ENCODE measurements at regions not wholly inside any gene's neighbourhood (a gene's known extent, or its start where the extent isn't known, plus 50 kb on each side); places are given as distances from the start of the nearest gene placed in this dataset.

DNA sequence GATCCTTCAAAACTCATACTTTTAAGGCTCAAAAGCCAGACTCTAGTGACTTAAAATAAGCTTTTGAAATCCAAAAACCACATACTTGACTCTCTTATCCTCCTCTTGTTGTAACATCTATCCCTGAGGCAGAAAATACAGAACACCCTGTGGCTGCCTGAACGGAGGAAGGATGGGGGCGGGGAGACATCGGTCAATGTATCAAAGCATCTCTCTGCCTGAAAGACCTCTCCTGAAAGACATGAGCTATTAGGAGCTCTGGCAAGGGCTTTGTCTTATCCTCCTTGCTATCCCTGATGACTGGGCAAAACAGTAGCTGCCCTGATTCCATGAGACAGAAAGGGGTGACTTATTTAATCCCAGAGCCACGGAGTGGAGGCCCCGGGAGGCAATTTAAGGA, 122.4 kb downstream of the MN1 start:
- no peak overlapping the region for H3K9ac ChIP-seq (ENCODE audit: low read depth, low read length)
- H3K4me1 ChIP-seq (ENCODE audit: insufficient read depth, low read length) = peaks cover 27% of the 10 kb centered on the region
- H3K9me3 ChIP-seq (ENCODE audit: control insufficient read depth, insufficient read depth, low read length) = no peaks in the 10 kb centered on the region
- peaks cover 27% of the 10 kb centered on the region; the same call in 1 of the 2 replicates for H3K36me3 ChIP-seq (ENCODE audit: insufficient read depth, low read length)

DNA sequence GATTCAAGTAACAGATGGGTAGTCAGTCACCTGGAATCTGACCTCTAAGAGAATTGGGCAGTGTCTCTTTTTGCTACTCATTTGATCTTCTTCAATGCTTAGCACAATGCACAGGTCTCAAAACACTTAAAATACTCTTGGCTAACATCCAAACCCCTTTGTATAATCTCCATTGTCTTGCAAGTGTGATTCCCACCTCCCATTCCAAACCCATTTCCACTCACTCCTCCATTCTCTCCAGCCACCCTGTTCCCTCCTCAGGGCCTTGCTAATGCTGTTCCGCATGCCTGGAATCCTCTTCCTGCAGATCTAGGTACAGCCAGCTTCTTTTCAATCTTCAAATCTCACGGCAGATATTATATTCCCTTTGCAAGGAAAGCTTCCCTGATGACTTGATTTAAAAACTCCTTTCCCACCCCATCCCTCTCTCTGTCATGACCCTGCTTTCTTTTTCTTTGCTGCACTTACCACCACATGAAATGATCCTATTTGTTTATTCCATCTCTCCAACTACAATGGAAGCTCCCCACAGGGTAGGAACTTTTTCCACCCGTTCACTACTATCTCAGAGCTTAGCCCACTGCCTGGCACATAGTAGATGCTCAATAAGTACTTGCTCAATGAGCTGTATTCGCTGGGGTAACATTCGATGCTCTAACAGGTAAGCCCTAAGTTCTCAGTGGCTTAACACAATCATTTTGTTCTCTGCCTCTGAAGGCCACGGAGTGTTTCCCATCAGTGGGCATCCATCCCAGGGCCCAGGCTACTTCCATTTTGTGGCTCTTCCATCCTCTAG, 121.7 kb downstream of the MN1 start:
- Histone ChIP-seq H3K9me3 (ENCODE audit: control insufficient read depth, insufficient read depth, low read length) (no peaks in the 10 kb centered on the region), H3K9ac (ENCODE audit: low read depth, low read length) (no peak overlapping the region), H3K36me3 (ENCODE audit: insufficient read depth, low read length) (peaks cover 24% of the 10 kb centered on the region; the same call in 1 of the 2 replicates)

DNA sequence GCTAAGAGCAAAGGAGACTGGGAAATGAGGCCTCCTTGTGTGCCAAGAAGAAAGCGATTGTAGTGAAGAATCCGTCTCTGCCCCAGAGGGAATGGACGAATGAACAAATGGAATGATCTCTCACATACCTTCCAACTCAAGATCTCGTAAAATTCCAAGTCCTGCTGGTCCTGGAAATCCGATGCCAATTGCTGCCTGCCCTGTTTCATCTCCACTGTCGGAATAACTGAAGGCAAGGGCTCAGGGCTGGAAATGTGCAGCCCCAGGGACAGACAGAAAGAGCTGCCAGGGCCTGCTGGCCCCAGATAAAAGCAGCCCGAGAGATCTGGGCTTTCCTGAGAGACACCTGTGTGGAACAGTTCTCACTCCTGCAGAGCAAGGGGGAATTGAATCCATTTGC, 120.9 kb downstream of the MN1 start:
- Histone ChIP-seq H3K9me3 (ENCODE audit: control insufficient read depth, insufficient read depth, low read length) (no peaks in the 10 kb centered on the region), H3K9ac (ENCODE audit: low read depth, low read length) (no peak overlapping the region), H3K36me3 (ENCODE audit: insufficient read depth, low read length) (peaks cover 22% of the 10 kb centered on the region; the same call in 1 of the 2 replicates)

More for the DNA sequence above, 121.7 kb downstream of the MN1 start:
- peaks cover 27% of the 10 kb centered on the region for H3K4me1 ChIP-seq (ENCODE audit: insufficient read depth, low read length)

DNA sequence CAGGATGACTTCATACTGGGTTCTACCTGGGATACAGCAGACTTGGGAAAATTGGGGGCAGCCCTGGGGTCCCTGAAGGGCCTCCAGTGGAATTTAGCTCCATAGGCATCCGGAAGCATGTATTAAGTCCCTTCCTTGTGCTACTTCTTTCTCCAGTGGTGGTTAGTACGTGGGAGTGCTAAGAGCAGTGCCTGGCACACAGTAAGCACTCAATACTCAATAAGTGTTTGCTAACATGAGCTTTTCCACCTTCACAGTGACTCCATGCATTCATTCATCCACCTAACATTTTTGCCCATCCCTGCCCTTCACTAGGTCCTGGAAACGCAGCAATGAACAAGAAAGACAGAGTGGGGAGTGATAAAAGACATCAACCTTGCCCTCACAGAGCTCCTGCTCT, 120.5 kb downstream of the MN1 start:
- H3K4me1 ChIP-seq (ENCODE audit: insufficient read depth, low read length) = peaks cover 27% of the 10 kb centered on the region
- no peak overlapping the region for H3K9ac ChIP-seq (ENCODE audit: low read depth, low read length)
- H3K9me3 ChIP-seq (ENCODE audit: control insufficient read depth, insufficient read depth, low read length) = no peaks in the 10 kb centered on the region
- H3K36me3 ChIP-seq (ENCODE audit: insufficient read depth, low read length) = peaks cover 22% of the 10 kb centered on the region; the same call in 1 of the 2 replicates

More for the DNA sequence above, 120.9 kb downstream of the MN1 start:
- H3K4me1 ChIP-seq (ENCODE audit: insufficient read depth, low read length) = peaks cover 27% of the 10 kb centered on the region

DNA sequence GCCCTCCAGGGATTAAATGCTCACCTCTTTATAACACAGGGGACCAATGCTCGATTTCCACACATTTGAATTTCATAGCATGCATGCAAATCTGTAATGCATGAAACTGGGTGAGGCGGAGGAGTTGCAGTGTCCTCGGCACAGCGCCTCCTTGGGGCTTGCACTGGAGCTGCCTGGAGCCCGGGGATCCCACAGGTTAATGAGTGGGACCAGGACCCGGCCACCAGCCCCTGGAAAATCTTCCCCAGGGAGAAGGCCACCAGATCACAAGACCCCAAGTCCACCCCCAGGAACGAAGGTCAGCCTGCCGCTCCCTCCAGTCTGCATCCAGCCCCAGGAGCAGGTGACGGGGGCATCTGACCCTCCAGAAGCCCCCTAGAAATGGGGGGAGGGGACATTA, 119.1 kb downstream of the MN1 start:
- peaks cover 25% of the 10 kb centered on the region; the same call in 1 of the 2 replicates for H3K36me3 ChIP-seq (ENCODE audit: insufficient read depth, low read length)
- peaks cover 27% of the 10 kb centered on the region for H3K4me1 ChIP-seq (ENCODE audit: insufficient read depth, low read length)
- H3K9ac ChIP-seq (ENCODE audit: low read depth, low read length) = no peak overlapping the region
- H3K9me3 ChIP-seq (ENCODE audit: control insufficient read depth, insufficient read depth, low read length) = no peaks in the 10 kb centered on the region

DNA sequence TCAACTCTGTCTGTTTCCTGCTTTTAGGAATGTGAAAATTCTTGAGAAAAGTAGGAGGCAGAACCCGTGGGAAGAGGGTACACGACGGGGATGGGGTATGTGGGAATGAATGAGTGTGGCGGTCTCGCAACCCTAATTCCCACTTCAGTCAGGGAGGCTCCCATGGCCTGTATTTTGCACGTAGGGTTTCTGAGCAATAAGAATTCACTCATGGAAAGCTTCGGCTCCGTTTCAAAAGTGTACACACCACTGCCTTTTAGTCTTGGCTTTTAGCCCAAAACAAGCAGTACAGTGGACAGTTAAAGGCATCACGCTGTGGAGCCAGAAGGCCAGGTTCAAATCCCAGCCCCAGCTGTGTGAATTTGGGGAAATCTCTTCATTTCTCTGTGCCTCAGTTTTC, 116.7 kb downstream of the MN1 start:
- peaks cover 18% of the 10 kb centered on the region for H3K4me1 ChIP-seq (ENCODE audit: insufficient read depth, low read length)

DNA sequence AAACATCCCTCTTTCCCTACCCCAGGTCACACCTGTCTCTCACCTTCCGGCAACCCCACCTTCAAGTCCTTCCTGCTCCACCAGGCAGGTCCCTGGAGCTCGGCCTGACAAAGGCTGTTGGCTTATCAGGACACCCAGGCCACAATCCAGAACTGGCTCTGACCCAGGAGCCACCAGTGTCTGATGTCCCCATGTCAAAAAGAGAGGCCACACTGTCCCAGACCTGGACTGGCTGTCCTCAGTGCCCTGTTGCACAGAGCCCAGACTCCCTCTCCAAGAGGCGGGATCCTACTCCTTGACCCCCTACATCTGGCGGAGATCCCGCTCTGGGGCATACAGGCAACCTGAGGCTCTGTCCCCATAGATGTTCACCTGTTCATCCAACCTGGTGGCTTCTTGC, 116.0 kb downstream of the MN1 start:
- Histone ChIP-seq H3K4me1 (ENCODE audit: insufficient read depth, low read length) (peaks cover 12% of the 10 kb centered on the region), H3K9me3 (ENCODE audit: control insufficient read depth, insufficient read depth, low read length) (no peaks in the 10 kb centered on the region), H3K36me3 (ENCODE audit: insufficient read depth, low read length) (peaks cover 40% of the 10 kb centered on the region), H3K9ac (ENCODE audit: low read depth, low read length) (no peak overlapping the region)

More for the DNA sequence above, 116.7 kb downstream of the MN1 start:
- Histone ChIP-seq H3K9ac (ENCODE audit: low read depth, low read length) (no peak overlapping the region), H3K36me3 (ENCODE audit: insufficient read depth, low read length) (peaks cover 37% of the 10 kb centered on the region), H3K9me3 (ENCODE audit: control insufficient read depth, insufficient read depth, low read length) (no peaks in the 10 kb centered on the region)

DNA sequence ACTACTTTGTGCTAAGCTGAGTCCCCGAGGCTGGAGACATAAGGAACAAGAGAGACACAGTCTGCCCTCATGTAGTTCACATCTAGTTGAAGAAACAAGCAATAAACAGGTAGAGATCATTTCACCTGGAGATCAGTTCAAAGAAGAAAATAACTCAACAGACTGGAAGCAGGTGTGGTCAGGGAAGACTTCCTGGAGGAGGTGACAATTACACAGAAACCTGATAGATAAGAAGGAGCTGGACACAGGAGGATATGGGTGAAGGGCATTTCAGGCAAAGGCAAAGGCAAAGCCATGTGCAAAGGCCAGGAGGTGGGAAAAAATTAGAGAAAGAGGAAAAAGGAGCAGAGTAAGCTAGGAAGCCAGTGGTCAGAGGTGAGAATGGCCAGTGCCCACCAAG, 115.6 kb downstream of the MN1 start:
- Histone ChIP-seq H3K36me3 (ENCODE audit: insufficient read depth, low read length) (peaks cover 41% of the 10 kb centered on the region), H3K9ac (ENCODE audit: low read depth, low read length) (no peak overlapping the region), H3K9me3 (ENCODE audit: control insufficient read depth, insufficient read depth, low read length) (no peaks in the 10 kb centered on the region), H3K4me1 (ENCODE audit: insufficient read depth, low read length) (peaks cover 10% of the 10 kb centered on the region)

DNA sequence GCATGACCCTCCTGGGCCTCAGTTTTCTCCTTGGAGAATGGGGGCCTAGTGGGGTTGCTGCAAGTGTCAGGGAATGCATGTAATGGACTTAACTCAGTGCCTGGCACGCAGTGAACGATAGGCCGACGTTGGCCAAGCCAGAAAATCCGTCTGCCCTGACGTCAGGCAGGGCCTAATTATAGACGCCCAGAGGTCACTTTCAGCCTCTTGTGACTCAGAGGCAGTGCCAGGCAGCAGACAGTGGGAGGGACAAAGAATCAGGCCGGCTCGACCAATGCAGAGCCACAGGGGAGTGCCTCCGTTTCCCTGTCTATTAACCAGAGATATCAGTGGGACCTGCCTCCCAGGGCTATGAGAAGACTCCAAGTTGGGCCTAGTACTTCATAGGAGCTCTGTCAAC, 115.0 kb downstream of the MN1 start:
- H3K9me3 ChIP-seq (ENCODE audit: control insufficient read depth, insufficient read depth, low read length) = no peaks in the 10 kb centered on the region
- H3K36me3 ChIP-seq (ENCODE audit: insufficient read depth, low read length) = peaks cover 43% of the 10 kb centered on the region
- peaks cover 10% of the 10 kb centered on the region for H3K4me1 ChIP-seq (ENCODE audit: insufficient read depth, low read length)
- no peak overlapping the region for H3K9ac ChIP-seq (ENCODE audit: low read depth, low read length)

DNA sequence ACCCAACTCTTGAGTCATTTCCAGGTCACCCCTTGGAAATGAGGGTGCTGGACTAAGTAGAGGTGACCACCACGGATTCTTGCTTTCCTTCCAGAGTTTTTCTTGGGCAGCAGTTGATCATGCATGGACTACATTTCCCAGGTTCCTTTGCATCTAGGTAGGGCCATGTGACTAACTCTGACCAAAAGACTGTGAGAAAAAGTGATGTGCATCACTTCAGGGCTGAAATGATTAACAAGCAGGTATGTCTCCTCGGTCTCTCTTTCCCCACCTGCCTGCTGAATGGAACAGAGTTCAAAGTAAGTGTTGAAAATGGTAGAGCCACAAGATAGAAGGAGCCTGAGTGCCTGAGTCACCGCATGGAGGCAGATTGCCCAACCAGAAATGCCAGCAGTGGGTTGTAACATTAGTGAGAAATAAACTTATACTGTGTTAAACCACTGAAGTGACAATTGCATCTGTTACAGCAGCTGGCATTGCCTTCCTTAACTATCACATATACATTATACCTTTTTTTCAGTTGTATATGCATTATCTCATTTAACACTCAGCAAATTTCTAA, 113.5 kb downstream of the MN1 start:
- Histone ChIP-seq H3K36me3 (ENCODE audit: insufficient read depth, low read length) (peaks cover 49% of the 10 kb centered on the region), H3K9me3 (ENCODE audit: control insufficient read depth, insufficient read depth, low read length) (no peaks in the 10 kb centered on the region), H3K4me1 (ENCODE audit: insufficient read depth, low read length) (peaks cover 2% of the 10 kb centered on the region; the same call in 1 of the 2 replicates), H3K9ac (ENCODE audit: low read depth, low read length) (no peak overlapping the region)

DNA sequence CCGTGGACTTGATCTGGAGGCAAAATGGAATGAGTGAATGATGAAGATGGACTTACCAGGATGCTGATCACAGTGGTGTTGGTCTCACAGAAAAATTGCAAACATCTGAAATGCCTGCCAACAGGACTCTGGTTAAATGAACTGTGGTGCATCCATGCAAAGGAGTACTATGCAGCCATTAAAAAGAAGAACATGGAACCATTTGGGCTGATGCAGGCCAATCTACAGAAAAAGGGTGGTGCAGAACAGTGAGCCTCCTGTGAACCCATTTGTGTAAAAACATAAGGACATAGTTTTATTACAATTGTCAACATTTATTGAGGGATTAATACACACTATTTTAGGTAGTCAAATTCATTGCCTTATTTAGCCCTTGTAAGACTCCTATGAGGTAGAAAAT, 111.9 kb downstream of the MN1 start:
- H3K9ac ChIP-seq (ENCODE audit: low read depth, low read length) = no peak overlapping the region
- no peaks in the 10 kb centered on the region; the same call in 1 of the 2 replicates for H3K4me1 ChIP-seq (ENCODE audit: insufficient read depth, low read length)
- peaks cover 52% of the 10 kb centered on the region for H3K36me3 ChIP-seq (ENCODE audit: insufficient read depth, low read length)
- no peaks in the 10 kb centered on the region for H3K9me3 ChIP-seq (ENCODE audit: control insufficient read depth, insufficient read depth, low read length)

DNA sequence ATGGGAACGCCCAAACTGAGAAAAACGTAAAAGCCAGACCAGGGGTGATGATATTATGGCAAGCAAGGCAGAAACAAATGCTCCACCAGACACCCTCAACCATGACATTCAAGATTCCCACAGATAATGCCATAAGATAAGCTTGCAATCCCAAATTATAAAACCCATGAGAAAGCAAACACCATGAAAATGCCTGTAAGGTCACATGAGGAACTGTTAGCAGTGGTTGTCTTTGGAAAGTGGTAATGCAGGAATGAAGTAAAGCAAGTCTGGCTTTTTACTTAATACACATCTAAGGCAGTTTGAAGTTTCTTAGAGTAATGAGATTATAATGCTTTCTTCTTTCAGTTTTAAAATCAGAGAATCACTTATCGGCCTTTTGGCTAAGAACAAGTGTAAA, 111.0 kb downstream of the MN1 start:
- Histone ChIP-seq H3K4me1 (ENCODE audit: insufficient read depth, low read length) (no peaks in the 10 kb centered on the region; the same call in 1 of the 2 replicates), H3K36me3 (ENCODE audit: insufficient read depth, low read length) (peaks cover 51% of the 10 kb centered on the region), H3K9me3 (ENCODE audit: control insufficient read depth, insufficient read depth, low read length) (no peaks in the 10 kb centered on the region), H3K9ac (ENCODE audit: low read depth, low read length) (no peak overlapping the region)

DNA sequence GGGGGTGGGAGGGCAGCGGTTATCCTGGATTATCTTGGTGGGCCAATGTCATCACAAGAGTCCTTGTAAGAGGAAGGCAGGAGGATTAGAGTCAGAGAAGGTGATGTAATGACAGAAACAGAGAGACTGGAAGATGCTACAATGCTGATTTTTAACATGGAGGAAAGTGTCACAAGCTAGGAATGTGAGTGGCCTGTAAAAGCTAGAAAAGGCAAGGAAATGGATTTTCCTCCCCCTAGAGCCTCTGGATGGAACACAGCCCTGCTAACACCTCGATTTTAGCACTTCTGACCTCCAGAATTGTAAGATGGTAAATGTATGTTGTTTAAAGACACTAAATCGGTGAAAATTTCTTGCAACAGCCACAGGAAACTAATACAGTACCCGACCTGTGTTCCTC, 109.3 kb downstream of the MN1 start:
- H3K4me1 ChIP-seq (ENCODE audit: insufficient read depth, low read length) = no peaks in the 10 kb centered on the region; the same call in 1 of the 2 replicates
- peaks cover 46% of the 10 kb centered on the region for H3K36me3 ChIP-seq (ENCODE audit: insufficient read depth, low read length)
- H3K9ac ChIP-seq (ENCODE audit: low read depth, low read length) = no peak overlapping the region
- peaks cover 2% of the 10 kb centered on the region; the same call in 1 of the 2 replicates for H3K9me3 ChIP-seq (ENCODE audit: control insufficient read depth, insufficient read depth, low read length)

DNA sequence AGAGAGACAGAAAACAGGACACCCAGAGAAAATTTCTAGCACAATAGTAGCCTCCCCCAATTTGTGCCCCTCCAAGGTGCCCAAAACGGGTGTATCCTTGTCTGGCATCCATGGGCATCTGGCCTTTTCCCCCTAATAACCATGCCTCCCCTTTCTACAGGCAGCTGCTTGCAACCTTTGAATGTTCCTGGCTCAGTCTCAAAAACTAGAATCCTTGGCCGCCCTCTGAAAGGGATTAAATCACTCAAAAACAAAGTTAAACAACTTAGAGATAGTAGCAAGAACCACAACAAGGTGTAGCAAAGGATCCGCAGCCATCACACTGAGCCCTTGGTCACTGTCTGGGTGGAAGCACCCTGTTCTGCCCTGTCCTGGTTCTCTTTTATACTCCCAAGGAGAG, 105.6 kb downstream of the MN1 start:
- Histone ChIP-seq H3K9ac (ENCODE audit: low read depth, low read length) (no peak overlapping the region), H3K36me3 (ENCODE audit: insufficient read depth, low read length) (peaks cover 32% of the 10 kb centered on the region), H3K4me1 (ENCODE audit: insufficient read depth, low read length) (no peaks in the 10 kb centered on the region; the same call in 1 of the 2 replicates), H3K9me3 (ENCODE audit: control insufficient read depth, insufficient read depth, low read length) (peaks cover 6% of the 10 kb centered on the region; the same call in 1 of the 2 replicates)

DNA sequence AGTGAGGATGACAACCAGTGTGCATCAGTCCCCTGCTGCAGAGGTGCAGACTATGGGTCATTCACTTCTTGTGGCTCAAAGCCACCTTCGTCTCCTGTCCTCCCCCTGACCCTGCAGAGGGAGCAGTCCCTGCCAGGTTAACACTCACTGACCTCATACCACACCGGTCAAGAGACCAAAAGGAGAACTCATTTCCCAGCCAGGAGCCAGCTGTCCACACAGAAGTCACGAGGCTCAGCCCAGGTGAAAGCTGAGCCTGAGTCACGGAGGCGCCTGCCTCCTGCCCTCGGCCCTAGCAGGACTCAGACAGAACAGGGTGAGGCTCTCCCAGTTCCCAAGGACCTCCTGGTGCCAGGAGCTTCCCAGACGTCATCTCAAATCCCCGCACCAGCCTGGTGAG, 103.7 kb downstream of the MN1 start:
- peaks cover 6% of the 10 kb centered on the region; the same call in 1 of the 2 replicates for H3K9me3 ChIP-seq (ENCODE audit: control insufficient read depth, insufficient read depth, low read length)
- no peak overlapping the region for H3K9ac ChIP-seq (ENCODE audit: low read depth, low read length)
- H3K4me1 ChIP-seq (ENCODE audit: insufficient read depth, low read length) = no peaks in the 10 kb centered on the region; the same call in 1 of the 2 replicates
- H3K36me3 ChIP-seq (ENCODE audit: insufficient read depth, low read length) = peaks cover 25% of the 10 kb centered on the region
